GM21423 (cell line): ENCODE measurements at regions not wholly inside any gene's neighbourhood (a gene's known extent, or its start where the extent isn't known, plus 50 kb on each side); places are given as distances from the start of the nearest gene placed in this dataset.
"Not testable (repeated sequence)": the region's sequence is repeated elsewhere in the genome, so short reads cannot be mapped to it uniquely, and the experiment has no call there.

ENCODE experiments used
- ATAC-seq: cut with Tn5 transposase; IDR thresholded peaks from one replicate; pipeline ENCODE4 v1.9.1; 2021; ENCODE audit warnings: mild to moderate bottlenecking, moderate library complexity; ENCODE audit not compliant: unreplicated experiment

DNA sequence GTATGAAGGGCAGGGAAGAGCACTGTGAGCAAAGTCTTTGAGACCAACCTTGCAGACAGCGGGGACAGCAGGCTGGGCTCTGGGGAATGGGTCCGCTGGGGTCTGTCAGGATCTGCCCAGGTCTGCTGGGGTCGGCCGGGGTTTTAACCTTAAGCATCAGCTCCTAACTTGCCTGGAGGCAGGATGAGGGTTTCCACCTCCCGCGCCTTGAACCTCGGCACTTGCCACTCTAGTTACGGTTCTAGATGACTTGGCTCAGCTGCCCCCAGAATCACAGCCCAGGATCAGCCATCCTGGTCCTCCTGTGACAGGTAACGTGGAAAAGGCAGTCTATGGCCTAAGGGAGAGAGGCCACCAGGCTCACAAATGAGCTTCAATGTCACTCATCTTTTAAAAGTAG is 50.4 kb upstream of the CACUL1 start:
- ATAC-seq: no peak

DNA sequence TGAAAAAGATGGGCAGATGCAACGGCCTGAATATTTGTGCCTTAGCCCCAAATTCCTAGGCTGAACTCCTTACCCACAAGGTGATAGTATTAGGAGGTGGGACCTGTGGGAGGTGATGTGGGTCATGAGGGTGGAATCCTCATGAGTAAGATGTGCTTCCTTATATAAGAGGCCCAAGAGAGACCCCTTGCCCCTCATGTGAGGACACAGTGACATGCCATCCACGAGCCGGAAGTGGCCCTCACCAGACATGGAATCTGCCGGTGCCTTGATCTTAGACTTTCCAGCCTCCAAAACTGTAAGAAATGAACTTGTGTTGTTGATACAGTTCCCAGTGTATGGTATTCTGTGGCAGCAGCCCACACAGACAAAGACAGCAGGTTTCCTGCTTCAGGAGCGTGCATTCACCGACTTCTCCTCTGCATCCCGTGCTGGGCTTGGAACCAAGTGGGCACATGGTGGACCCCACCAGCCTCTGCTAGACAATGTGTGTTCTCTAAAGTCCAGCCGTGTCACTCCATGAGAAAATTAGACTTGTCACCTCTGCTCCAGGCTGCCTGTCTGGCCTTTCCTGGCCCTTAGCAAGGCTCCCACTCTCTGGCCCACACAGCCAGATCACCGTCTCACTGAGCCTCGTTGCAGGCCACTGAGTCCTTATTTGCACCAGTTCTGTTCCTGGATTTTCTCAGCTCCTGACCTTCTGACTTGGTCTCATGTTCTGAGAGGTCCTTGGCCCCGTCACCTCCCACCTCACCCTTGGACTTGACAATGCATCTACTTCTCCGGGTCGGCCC is 52.9 kb upstream of the CACUL1 start:
- ATAC-seq: no peak

DNA sequence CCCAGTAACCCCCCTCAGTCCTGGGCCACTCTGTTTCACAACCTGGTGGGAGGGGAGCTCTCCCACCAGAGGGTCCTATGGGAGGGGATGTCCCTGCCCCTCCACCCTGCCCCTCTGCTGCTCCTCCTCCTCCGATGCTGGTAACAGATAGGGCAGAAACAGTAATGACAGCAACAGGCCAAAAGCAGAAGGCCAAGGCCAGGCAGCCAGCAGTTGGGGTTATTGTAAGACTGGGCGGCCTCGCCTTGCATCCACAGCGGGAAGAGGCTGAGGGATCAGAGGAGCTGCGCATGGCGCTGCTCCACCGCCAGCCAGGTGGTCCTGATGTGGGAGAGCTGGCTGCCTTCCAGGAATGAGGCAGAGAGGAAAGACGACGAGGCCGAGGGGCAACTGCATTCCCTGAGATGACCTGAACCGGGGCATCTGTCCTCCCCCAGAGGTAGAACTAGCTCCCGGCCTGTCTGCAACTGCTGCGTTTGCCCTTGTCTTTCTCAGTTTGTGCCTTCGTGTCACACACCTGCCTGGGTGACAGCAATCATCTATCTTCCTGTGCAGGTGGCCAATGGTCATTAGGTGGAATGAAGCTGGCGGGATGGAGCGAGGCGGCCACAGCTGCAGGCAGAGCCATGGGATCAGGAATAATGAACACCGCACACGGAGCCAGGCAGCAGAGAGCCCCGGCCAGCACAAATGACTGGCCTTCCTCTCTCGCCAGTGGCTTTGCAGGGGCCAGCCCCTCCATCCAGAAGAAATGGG is 54.0 kb upstream of the CACUL1 start:
- no peak for ATAC-seq

DNA sequence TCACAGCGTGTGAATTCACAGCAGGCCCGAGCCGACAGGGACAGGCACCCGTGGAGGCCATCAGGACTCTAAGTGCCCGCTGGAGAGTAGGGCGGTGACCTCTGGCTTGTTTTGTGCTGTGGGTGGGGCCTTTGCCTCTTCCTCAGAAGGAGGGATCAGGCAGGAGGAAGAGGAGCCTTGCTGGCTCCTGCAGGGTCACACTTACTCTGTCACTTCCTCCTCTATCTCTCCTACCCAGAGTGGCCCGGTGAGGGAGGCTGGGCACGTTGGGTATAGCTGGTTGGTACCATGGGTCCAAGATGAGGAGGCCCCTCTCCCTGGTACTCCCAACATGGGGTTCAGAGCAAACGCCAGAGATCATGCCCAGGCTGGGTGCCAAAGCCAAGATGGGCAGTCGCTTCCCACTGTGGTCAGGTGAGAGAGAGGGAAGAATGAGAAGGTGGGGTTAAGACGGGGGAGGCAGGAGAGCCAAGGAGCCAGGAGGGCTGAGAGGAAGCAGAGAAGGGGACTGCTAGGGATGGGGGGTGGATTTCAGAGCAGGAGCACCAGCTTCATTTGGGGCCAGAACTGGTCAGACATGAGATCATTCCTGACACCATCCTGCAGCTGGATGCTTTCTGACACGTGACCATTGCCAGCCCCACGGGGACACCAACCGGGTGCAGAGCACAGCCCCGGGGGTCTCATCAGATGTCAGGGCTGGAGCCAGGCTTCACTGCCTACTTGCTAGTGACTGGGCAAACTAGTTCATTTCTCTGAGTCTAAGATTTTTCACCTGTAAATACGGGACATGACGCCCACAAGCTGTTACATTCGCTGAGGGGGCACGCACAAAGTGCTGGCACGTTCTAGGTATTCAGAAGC is 54.8 kb upstream of the CACUL1 start:
- no peak for ATAC-seq

DNA sequence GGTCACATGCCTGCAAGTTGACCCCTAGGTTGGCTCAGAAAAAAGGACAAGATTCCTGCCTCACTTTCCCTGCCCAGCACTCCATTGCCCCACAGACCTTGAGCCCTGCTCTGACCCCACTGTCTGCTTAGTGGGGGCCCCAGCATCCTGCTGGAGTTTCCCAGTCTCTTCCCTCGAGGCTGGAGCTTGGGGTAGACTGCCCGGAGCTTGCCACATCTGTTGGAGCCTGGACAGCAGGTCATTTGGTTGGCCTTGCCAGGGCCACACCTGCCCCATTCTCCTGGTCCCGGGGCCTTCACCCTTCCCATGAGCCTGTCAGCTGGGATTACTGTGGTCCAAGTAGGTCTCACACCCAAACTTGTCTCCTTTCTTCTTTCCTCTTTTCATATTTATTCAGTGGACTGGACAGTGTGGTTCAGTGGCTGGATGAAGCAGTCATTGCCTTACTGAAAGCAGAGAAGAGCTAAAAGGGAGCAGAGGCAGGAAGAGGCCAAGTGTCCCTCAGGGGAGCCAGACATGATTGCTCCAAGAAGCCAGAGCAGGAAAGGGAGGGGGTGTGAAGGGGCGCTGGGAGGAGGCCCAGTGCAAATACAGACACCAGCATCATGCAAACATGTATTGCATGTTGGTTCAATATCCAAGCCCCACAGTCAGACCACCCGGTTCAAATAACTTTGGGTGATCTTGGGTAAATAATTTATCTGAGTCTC is 56.2 kb upstream of the CACUL1 start:
- no peak for ATAC-seq

DNA sequence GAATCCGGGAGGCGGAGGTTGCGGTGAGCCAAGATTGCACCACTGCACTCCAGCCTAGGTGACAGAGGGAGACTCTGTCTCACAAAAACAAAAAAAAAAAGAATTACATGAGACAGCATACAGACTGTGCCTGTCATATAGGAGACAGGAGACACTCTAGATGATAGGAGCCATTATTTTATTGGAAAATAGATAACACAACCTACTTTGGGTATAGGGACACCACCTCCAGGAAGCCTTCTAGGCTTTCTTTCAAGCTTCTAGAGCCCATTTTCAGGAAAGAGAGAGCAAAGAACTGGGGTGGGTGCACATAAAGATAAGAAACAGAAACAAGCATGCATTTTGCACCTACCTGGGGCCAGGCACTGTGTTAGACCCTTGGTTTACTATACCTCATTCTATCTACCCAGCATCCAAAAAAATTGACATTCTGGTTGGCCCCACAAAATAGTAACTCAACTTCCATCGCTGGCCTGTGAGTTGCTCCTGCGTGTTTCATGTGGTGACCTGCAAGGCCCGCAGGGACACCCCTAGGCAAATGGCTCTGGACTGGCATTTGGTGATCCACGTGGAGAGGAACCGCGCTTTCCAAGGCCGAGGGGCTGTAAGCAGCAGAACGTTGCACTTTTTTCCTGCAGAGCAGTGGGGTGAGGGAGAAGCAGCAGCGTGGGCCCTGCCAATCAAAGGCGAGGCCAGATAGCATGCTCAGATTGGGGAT is 57.1 kb upstream of the CACUL1 start:
- ATAC-seq: no peak

DNA sequence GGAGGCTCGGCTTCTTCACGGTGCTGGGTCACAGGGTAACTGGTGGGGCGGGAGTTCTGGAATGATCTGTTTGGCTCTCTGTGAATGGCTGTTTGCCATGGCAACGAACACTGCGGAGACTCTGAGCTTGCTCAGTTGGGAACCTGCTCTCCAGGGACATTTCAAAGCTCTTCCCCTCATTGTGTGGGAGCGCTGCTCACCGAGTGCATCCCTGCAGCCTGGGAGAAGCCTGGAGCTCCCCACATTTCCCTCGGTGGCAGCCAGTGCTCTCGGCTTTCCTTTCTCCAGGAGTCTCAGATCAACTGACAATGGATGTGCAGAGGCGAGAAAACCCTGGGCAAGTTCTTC is 57.6 kb upstream of the CACUL1 start:
- ATAC-seq: no peak

DNA sequence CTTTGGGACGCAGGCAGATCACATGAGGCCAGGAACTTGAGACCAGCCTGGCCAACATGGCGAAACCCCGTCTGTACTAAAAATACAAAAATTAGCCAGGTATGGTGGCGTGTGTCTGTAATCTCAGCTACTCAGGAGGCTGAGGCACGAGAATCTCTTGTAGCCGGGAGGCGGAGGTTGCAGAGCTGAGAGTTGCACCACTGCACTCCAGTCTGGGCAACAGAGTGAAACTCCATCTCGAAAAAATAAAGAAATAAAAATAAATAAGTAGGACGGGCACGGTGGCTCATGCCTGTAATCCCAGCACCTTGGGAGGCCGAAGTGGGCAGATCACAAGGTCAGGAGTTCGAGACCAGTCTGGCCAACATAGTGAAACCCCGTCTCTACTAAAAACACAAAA is 58.2 kb upstream of the CACUL1 start:
- not testable (repeated sequence) for ATAC-seq

DNA sequence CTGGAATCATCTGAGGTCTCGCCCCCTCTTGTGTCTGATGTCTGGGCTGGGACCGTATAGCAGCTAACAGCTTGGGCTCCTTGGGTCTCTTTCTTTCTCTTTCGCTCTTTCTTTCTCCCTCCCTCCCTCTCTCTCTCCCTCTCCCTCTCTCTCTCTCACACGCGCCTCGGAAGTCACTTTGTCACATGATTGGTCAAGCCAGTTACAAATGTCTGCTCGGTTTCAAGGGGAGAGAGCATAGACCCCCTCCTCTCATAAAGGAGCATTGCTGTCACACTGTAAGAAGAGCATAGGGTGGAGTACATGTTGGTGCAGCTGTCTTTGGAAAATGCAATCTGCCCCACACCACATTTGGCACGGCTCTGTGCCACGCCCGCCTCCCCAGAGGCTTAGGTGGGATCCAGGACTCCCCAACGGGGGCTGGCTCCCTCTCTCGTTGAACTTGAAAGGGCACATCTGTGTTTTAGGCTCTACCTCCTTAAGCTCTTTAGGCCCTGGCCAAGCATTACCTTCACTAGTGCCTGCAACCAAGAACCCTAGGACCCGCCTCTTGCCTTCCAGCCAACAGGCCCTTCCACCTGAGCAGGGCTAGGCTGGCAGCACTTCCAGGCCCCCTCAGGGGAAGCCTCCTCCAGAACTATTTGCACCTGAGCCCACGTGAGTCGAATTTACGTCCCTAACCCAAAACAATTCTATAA is 61.9 kb upstream of the CACUL1 start:
- no peak for ATAC-seq

DNA sequence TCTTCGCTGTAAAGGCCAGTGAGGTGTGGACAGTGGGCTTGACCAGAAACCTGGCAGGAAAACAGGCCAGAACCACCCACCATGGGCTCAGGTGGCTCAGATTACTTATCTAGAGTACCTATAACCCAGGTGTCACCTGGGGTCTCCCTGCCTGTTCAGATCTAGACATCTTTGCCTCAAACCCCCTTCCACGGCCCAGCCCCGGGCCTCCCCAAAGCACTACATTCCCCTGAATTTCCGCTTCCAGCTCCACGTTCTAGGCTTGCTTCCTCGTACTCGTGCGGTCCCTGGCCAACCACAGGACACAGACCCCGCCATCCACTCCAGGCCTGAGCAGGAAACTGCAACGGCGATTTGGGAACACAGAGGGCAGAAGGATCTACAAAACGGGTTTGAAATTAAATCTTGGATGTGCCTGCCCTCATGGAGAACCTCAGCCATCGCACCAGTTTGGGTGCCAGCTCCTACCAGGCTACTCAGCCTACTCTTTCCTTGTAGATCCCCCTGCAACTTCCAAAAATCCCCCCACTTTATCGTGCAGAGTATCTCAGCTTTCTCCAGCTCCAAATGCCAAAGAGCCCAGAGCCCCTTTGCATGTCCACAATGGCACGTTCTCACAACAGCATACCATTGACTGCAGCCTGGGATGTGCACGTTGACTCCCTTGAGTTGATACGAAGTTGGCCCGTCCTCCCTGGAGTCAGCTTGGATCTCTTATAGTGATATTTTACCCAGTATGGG is 62.7 kb upstream of the CACUL1 start:
- no peak for ATAC-seq

DNA sequence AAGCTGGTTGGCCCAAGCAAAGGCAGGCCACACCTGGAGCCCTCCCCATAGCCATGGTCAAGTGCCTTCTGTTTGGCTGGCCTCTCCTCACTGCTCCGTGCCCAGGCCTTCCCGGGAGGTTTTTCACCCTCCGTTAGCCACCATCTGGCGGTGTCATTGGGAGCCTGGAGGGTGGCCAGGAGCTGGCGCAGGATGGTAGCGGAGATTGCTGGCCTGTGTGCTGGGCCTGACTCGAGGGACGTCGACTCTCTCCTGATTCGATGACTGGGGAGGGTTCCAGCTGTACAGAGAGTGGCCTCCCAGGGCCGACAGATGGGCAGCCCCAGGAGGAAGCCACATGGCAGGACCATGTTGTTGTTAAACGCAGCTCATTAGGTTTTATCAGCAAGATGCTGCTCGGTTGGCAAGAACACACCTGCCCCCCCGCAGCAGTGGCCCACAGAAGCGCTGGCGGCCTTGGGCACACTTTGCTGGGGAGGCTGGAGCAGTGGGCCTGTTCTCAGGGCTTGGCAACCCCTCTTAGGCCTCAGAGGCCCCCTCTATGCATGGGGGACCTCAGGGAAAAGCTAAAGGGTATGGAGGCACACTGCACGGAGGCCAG is 64.0 kb upstream of the CACUL1 start:
- ATAC-seq: no peak

DNA sequence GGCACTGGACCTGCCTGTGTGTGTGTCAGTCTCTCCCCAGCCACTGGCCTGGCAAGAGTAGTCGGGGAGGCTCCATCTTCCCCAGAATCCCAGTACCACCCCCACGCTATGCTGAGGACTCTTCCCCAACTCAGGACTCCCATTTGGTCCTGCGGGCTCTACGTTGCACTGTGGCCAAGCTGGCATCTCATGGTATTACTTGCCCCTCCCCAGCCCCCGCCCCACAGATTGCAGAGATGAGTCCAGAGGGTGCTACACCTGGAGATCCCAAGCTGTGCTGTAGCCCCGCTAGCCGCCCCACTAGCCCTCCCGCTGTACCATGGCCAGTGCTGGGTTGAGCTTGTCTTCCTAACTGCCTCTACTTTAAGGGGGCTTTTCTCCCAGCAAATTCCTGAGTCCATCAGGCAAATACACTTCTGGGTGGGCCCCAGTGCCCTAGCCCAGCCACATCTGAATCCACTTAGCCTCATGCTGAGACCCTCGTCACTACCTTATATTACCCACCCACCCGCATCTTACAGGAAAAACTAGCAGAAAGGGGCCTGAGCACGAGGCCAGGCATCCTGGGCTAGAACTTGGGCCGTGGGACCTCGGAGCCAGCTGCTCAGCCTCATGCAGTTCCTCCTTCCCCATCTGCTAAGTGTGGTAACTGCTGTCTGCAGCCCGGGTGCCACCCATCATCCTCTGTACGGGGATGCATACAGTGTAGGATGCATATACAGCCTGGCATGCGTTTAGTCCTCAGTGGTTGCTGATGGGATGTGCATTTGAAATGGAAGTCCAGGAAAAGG is 65.8 kb upstream of the CACUL1 start:
- no peak for ATAC-seq

DNA sequence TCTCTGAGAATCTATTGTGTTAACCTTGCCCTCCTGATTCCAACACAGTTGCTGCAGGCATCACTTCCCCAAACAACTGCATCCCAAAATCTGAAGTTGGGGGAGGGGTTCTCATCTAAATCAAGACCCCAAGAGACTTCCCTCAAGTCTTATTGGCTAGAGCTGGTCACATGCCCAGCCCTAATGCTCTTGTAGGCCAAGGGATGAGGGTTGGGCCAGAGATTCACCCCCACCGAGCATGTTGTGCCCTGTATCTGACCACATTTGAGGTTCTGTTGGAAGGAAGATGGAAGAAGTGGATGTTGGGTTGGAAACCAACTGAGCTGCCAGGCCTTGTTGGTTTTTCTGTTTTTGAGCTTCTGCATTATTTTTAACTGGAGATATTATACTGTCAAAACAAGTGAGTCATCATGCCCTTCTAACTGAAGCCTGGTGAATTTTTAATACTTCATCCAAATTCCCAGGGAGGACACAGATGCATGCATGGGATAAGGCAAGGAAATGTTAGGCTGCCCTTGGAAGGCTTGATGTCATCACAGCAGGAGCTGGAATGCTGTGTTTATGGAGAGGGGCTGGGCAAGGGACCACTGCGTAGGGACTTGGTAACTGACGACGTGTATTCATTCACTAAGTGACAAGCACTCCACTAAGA is 68.6 kb upstream of the CACUL1 start:
- no peak for ATAC-seq

DNA sequence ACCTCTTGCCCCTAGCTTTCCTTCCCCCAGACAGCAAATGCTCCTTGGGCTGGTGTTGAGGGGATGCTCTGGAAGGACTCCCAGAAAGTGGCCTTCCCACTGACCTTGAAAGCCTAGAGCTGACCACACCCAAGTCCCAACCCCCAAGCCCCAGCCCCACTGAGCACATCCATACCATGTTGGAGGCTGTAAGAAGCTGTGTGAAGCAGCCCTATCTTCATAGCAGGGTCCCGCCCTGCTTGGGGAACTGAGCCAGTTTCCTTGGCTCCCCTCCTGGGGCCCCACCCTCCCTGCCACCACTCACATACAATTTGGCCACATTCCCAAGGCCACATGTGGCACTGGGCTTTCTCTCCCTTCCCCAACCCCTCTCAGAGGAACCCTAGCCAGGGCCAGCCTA is 72.3 kb upstream of the CACUL1 start:
- ATAC-seq: no peak

DNA sequence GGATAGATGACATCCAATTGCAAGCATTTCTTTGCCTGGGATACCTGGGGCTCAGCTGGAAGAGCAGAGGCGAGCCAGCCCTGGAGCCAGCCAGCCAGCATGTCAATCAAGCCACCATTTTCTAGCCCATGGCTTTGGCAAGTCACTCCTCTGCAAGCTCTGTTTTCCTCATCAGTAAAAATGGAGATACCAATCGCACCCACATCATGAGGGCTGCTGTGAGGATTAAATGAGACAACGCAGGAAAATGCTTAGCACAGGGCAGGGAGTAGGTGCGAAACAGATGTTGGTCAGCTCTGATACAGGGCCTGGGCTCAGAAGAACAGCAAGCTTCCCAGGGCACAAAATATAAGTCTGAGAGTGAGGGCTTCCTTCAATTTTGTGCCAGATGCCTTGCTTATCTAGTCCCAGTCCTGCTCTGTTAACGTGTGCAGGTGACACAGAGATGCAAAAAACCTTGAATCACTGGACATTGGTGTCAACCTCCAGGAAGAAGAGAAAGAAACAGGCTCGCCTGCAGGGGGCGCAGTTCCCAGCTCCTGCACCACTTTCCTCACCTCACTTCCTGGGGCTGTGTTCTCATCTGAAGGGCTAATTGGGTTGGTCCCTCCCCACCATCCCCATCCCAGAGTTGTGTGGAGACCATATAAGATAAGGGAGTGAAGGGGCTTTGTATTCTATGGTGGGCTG is 72.8 kb upstream of the CACUL1 start:
- no peak for ATAC-seq

DNA sequence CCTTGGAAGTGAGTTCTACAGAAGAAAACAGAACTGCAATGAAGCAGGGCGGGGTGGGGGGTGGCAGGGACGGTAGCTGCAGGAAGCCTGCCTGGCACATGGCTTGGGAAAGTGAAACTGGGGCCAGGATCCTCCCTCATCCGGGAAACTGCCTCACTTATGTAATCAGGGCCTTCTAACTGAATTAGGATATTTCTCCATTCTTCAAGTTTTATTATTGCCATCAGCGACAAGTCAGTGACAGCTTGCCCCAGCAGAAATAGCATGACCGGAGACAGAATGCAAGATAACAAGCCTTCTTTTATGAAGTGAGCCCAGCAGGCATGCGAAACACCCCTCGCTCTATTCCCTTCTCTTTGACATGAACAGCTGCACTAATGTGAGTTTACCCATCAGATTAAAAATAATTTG is 77.5 kb upstream of the CACUL1 start:
- no peak for ATAC-seq

DNA sequence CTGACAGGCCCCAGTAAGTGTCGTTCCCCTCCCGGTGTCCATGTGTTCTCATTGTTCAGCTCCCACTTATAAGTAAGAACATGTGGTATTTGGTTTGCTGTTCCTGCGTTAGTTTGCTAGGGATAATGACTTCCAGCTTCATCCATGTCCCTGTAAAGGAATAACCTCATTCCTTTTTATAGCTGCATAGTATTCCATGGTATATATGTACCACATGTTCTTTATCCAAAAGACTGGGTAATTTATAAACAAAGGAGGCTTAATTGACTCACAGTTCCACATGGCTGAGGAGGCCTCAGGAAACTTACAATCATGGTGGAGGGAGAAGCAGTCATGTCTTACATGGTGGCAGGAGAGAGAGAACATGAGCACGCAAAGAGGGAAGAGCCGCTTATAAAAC is 79.6 kb upstream of the CACUL1 start:
- ATAC-seq: not testable (repeated sequence)
